Left lobe of liver (tissue), 2 donors: ENCODE measurements at regions not wholly inside any gene's neighbourhood (a gene's known extent, or its start where the extent isn't known, plus 50 kb on each side); places are given as distances from the start of the nearest gene placed in this dataset.

Experiments
- ATAC-seq: fragments of 200-7000 bp; cut with Tn5 transposase; one replicate; pipeline ENCODE4 v1.9.1; 2020; ENCODE audit warnings: mild to moderate bottlenecking, moderate library complexity
- DNase-seq: peaks from one replicate; pipeline ENCODE4 v3.0.0-alpha.2; 2020; ENCODE audit warnings: low spot score
- donor health status: DM: no; HTN: no; CAD: no; lungs with moderate emphysema.
- donor health status: DM: no; HTN: yes; CAD: no.

DNA sequence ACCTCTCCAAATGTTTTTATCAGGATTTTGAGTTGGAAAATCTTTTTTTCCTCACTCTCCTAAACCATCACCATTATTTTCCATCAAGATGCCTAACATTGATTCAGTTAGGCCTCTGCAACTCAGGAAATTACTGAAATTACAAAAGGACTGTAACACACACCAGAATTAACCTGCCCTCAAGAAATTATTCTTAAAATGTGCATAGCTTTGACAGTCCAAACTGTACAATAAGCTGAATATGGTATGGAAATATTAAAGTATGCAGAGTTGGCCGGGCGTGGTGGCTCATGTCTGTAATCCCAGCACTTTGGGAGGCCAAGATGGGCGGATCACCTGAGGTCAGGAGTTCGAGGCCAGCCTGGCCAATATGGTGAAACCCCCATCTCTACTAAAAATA, 50.2 kb upstream of the PHLPP1 start:
- no peak for DNase-seq
- no peak for ATAC-seq
